Cerebellar cortex (tissue), 1 donor: ENCODE measurements at regions not wholly inside any gene's neighbourhood (a gene's known extent, or its start where the extent isn't known, plus 50 kb on each side); places are given as distances from the start of the nearest gene placed in this dataset.
A peak's percentile ranks its signal among the peaks of the same experiment; 100 is the strongest.

ENCODE experiments used
- DNase-seq: peaks from one replicate; pipeline ENCODE4 v3.0.0-alpha.2; 2015; ENCODE audit warnings: low spot score

DNA sequence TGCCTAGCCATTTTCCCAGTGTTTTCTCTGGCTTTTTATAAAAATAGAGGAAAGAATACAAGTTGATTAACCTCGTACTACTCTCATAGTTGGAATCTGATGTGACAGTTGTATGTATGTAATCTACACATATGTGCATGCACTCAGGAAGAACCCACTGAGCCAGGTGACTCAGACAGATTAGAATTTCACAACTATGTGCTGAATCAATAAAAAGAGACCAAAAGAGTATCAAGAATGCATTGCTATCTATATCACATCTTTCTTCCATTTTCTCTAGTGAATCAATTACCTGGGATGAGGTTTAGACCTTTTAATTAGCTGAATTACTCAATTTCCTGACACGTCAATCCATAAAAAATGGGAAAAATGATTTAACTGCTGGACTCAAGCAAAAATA is 319.3 kb upstream of the ATP10A start:
- DNase-seq: no peak

DNA sequence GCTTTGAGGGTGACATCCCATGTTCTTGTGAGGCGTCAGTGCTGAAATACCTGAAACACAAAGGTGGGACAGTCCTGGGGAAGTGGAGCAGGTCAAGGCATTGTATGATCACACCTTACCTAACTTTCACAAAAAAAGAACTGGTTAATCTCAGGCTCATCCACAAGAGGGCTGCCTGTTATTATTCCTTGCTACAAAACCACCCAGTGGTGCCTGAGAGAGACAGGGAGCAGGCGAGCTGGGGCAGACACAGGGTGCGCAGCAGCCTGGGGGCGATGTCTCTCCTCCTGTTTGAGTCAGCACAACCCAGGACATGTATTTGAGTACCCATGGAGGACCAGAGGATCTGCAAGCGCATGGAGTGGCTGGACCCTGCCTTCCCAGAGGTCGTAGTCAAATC is 316.8 kb upstream of the ATP10A start:
- peak; percentile 68 for DNase-seq

DNA sequence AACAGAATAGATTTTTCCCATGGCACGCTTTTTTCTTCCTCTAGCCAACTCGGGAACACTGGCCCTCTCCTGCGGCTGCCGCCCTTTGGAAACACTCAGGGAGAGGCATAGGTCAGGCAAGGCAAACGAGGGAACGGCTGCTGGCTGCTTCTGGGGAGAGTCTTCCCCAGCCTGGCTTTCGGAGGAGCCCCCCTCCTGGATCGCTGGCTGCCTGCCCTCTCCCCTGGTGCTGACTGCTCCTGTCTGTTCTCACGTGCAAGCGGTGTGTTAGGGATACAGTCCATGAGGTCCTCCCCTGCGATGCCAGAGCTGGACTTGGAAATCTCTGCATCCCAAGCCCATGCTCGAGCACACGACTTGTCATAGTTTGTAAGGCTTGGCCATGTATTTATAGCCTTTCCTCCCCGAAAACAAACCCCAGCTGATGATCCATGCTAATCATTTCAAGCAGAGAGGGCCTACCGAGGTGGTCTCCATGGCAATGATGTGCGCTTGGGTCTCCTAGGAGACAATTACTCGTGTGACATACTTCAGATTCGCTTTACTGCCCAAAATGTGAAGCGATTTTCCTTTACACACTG is 315.6 kb upstream of the ATP10A start:
- DNase-seq: no peak

DNA sequence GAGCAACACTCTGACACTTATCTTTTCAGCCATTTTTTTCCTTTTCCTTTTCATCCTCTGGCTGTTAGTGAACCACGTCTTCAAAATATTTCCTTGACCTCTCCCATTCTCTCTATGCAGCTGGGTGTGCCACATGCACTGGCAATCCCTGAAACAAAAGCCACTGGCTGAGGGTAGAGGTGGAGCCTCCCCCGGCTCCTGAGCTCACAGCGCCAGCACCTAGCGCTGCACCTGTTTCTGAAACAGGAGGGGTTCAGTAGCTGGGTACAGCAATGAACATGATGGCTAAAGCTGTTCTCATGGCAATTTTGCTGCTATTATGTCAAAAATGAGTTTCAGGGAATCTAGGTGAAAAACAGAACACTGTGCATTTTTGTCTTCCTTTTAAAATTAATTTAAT is 314.7 kb upstream of the ATP10A start:
- DNase-seq: no peak

DNA sequence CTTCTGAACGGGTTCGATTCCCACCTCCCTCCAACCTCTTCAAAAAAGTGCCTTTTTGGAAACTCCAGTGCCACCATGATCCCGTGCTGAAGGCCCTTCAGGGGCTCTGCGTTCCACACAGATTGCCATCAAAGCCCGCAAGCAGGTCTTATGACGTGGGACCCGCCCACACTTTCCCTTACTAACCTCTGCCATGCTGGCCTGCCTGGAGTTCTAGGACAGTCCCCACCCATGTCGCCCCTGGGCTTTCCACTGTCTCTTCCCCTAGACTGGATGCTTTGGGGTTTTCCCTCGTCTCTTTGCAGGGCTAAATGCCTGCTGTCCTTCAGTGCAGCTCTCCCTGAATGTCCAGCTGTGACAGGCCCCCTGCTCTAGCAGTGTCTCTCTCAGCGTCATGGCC is 313.7 kb upstream of the ATP10A start:
- no peak for DNase-seq

DNA sequence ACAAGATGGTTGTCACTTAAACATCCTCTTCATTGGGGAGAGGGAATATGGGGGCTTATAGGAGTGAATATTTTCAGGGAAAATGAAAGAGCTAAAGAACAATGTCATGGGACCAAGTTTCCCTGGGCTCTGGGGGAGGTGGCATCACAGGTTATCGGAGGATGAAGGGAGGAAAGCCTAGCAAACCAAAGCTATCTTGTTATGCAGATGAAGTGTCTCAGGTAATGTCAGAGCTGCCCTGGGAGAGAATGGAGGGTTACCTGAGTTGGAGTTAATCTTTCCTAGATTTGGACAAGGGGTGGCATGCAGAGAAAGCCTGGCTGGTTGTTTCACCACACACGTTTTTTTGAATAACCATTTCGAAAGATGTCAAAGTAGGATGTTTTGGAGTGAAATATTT is 308.1 kb upstream of the ATP10A start:
- no peak for DNase-seq

DNA sequence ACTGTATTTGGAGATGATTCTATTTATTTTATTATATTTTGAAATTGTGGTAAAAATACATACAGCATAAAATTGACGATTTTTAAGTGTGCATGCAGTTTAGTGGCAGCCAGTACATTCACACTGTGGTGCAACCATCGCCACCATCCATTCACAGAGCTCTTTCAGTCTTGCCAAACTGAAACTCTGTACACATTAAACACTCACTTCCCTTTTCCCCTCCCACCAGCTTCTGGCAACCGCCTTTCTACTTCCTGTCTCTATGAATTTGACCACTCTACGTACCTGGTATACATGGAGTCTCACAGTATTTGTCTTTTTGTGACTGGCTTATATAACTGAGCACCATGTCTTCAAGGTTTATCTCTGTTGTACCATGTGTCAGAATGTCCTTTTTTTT is 303.3 kb upstream of the ATP10A start:
- DNase-seq: no peak

DNA sequence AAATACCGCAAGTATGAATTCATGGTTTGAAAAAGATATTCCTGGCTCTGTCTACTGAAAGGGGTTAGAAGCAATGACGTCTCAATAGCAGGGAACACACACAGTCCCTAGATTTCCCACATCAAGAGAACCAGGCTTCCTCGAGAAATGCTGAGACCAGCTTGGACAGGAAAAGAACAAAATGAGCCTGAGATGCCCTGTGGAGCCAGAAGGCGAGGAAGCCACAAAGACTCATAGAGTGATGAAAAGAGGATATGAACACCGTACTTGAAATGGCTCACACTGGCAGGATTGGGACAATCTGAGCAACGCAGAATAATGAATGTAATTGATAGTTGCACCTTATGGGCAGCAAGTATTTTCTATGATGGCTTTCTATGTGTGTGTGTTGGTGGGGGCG is 302.4 kb upstream of the ATP10A start:
- DNase-seq: no peak

DNA sequence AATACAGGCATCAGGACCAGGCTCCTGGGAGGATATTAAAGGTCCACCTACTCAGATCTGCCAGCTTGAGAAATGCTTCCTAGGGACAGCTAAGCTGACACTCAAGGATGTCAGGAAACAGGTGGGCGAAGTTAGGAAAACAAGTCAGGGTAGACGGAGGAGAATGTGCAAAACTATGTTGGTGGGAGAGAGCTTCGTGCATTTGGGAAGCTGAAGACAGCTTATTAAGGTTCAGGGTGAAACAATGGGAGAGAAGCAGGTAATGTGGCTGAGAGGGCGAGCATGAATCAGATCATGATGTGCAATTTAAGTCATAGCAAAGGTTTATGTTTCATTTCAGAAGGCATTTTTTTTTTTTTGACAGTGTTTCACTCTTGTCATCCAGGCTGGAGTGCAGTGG is 297.2 kb upstream of the ATP10A start:
- DNase-seq: no peak

DNA sequence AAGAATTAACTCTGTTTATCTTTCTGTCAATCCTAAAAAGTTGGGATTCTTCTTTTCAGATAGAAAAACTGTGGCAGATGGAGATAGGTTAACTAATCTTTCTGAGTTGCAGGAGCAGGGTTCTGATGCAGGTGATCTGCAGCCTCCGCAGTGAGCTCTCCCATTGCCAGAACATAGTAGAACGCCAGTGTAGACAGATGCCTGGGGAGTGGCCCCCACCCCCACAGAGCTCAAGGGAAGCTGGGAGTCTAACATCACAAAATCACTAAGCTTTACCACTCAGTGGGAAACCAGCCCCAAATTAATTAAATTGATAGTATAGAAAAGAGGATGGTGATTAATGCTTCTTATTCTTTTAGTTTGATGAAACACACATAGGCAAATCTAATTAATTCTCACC is 295.0 kb upstream of the ATP10A start:
- no peak for DNase-seq

DNA sequence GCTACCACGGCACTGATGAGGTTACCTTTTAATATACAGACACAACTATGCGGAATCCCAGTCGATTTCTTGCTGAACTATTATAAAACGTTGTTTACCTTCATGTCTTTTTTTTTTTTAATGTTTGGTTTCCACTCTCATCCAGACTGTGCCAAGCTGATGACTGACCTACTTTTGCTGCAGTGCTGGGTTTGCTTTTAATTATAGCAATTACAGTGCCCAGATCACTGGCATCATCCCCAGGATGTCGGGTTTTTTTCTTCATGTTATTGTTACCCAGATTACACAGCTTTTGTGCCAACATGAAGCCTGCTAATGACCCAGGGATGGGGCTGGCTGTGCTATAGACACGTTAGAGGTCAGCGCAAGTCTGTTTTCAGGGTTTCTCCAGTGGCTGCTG is 294.0 kb upstream of the ATP10A start:
- DNase-seq: peak; percentile 56

DNA sequence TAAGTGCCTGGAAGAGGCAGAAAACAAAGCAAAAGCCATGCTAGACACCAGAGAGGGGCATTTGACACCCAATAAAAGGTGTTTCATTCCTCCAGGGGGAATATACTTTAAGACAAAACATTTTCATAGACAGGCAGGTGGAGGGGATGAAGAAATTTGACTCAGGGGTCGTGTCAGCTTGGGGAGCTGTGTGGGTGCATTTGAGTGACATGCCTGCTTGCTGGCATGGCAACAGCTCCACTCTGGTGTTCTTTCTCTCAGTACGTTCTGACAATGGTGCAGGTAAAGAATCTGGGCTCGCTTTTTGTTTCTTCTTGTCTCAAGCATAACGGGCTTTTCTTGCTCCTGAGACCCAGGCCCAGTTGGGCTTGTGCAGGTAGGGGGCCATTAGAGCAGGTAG is 292.9 kb upstream of the ATP10A start:
- no peak for DNase-seq

DNA sequence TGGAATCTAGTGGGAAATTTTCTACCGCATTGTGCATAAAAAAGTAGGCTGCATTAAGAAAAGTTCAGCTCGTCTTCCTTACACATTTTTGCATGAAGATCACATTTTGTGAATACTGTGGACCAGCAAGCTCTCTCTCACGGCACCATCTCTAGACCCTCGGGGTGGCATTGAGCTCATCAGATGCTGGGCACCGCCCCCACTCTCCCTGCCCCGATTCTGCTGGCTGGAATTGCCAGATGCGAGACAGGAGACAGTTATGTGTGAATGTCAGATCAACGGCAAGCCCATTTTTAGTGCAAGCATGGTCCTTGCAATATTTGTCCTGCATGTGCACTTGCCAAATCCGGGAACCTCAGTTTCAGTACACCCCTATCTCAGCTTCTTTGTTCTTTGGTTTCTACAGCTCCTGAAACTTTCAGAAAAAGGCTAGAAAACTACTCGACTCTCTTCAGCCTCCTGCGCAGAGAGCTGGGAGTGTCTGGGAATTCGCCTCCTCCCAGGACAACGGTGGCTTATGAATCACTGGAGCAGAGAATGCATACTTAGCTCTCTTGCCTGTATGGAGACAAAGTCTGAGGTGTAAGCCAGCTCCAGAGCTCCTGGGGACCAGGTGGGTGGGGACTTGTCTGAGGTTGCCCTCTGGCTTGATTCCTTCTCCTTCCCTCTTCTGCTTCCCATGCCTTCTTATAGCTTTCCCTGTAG is 285.2 kb upstream of the ATP10A start:
- no peak for DNase-seq

DNA sequence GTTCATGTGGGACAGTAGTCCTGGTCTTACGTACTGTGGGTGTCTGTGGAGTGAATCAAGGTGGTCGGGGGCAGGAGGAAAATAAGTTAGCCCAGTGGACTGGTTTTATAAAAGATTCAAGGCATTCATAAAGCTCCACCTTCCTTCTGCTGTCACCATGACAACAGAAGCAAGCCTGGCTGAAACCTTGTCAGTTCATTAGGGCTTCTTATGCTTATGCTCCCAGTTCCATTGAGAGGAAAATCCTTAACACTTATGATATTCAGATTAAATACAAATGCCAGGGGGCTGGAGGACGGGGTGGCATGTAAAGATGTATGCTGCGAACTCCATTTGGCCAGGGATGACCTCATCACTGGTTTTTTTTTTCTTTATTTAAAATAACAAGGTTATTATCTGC is 283.1 kb upstream of the ATP10A start:
- DNase-seq: no peak

DNA sequence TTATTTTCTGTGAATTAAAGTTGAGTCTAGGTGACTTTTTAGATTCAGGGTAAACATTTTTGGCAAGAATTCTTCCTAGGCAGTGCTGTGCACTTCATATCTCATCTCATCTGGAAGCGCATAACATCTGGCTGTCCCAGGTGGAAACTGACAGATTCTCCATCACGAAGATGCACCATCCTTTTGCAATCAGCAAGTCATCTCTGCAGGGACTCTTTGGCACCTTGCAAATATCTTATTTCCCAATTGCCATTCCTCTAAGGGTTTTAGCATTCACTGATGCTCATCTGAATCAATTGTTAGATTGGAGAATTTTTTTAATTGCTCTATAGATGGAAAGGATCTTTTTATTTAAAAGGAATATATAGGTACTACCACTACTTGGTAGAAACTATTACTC is 282.7 kb upstream of the ATP10A start:
- DNase-seq: no peak

DNA sequence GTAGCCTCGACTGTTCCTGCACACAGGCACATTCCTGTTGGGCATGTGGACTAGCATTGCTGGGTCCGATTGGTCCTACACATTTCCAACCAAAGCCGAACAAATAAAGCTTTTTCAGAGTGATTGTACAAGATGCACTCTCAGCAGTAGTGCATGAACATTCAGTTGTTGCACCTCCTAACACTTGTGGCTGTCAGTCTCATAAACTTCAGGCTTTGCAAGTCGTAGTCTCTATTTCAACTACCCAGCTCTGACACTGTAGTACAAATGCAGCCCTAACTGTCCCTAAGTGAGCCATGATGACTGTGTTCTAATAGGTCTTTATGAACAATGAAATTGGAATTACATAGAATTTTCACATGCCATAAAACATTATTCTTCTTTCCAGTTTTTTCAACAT is 281.7 kb upstream of the ATP10A start:
- no peak for DNase-seq

DNA sequence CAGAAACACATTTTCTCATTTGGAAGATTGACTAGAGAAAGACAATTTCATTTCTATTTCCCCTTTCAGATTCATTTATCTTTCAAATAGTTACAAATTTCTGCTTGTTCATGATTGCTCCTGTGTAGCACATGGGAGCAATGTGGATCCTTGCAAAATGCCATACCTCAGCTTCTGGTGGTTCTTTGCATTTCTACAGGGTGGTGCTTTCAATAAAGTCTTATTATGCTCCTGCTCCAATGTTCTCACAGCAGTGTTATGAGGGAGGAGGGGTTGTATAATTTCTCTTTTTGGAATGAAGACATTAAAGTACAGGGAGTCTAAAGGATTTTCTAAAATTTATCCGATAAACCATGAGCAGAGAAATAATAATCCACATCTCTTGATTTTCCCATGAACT is 280.1 kb upstream of the ATP10A start:
- DNase-seq: no peak

DNA sequence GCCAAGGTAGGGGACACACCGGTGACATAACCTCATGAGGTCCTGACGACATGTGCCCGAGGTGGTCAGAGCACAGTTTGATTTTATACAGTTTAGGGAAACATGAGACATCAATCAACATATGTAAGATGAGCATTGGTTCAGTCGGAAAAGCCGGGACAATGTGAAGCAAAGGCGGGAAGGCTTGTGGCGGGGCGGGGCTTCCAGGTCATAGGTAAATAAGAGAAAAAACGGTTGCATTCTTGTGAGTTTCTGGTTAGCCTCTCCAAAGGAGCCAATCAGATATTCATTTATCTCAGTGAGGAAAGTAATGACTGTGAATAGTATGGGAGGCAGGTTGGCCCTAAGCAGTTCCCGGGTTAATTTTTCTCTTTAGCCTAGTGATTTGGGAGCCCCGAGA is 271.7 kb upstream of the ATP10A start:
- DNase-seq: no peak

DNA sequence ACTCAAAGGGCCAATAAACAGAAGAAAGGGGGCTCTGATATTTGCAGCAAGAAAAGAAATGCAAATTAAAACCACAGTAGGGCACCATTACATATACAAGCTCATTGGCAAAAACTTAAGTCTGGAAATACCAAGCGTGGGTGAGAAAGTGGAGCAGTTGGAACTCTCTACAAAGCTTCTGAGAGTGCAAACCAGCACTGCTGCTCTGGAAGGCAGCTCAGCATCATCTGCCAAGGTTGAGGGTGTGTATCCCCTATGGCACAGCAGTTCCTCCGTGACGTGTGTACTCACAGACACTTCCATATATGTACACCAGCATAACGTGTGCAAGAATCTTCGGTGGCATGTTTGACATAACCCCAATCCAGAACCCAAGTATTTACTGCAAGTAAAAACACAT is 271.0 kb upstream of the ATP10A start:
- DNase-seq: no peak

DNA sequence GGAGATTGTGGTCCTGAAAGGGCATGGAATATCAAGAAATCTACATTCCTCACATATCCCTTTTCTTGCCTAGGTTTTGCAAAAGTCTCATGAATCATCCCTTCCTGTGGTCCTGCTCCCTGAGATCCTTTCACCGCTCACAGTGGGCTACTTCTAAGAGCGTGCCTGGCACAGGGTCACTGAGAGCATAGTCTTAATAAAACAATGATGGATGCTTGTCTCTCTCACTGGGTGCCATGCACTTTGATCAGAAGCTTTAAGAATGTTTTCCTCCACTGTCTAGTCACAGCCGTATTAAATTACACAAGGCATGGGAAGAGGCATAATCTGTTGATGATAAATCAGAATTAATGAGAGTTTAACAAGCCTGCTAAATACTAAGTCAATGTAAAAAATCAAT is 269.7 kb upstream of the ATP10A start:
- no peak for DNase-seq

DNA sequence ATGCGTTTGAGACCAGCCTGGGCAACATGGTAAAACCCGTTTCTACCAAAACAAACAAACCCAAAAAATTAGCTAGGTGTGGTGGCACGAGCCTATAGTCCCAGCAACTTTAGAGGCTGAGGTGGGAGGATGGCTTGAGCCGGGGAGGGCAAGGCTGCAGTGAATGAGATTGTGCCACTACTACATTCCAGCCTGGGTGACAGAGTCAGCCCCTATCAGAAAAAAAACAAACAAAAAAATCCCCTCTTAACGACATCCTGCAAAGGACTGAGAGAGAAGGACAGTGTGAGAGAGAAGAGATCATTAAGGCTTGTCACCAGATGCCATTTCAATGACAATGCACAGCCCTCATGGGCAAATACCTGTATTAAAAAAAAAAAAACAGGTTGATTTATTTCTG is 266.7 kb upstream of the ATP10A start:
- DNase-seq: no peak

DNA sequence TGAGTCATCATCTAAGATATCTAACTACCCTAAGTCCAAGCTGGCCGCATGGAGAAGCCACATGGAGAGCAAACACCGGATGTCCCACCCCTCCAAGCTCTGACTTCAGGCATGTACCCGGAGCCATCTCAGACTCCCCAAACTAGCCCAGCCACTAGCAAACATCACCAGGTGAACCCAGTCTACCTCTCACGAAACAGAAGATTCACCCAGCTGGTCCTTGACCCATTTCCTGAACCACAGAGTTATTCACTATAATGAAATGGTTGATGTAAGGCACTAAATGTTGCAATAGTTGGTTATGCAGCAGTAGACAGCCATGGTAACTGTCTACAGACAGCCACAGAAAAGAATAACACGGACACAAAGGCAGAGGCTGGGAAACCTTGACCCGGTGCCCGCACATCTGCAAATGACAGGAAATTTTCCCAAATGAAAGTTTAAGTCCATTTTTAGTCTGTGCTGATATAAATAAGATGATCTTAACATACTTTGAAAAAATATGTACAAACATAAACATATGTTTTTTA is 265.5 kb upstream of the ATP10A start:
- DNase-seq: no peak

DNA sequence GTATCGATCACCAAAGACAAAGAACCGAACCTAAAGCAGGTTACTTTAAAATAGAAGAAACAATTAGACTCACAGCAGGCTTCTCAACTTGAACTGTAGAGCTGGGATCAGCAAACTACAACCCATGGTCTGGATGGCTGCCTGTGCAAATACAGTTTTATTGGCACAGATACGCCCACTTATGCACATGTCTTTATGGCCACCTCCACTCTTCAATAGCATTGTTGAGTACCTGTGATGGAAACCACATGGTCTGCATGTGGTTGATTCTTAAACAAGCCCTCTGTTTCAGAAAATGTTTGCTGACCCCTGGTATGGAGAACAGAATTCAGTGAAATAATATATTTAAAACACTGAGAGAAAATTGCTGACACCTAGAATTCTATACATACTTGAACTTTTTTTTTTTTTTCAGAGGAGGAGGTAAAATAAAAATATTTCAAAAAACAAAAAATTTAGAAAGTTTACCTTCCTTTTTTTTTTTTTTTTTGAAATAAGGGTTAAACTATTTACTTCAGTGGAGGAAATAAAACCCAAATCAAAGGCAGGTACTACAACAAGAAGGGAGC is 263.8 kb upstream of the ATP10A start:
- no peak for DNase-seq

DNA sequence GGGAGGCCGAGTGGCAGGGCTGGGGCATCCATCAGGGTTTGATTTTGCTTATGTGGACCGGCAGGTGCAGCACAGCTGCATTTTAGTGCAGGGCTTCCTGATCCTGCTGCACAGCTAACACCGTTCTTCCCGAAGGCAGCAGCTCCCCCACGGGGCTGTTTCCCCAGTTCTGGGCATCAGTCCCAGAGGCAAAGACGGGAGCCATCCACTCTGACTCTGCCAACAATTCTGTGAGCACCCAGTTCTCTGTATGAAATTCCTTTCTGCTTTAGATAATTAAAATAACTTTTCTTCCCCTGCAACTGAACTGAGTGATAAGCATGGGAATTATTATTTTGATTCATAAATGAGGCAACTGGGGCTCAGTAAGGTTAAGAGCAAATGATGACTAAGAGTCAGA is 262.9 kb upstream of the ATP10A start:
- DNase-seq: no peak
